ENCODE measurements at regions not wholly inside any gene's neighbourhood (a gene's known extent, or its start where the extent isn't known, plus 50 kb on each side); places are given as distances from the start of the nearest gene placed in this dataset.

GRCh38 chr20:29763821-29764511, 1493.5 kb upstream of the DEFB115 start:
- DNase-seq (ENCODE audit: low spot score): no peak
- peaks cover 0 to 2% (median 0%) of the 10 kb centered on the region in 4 donors for H3K9me3 ChIP-seq (ENCODE audit: control insufficient read depth in 4 of 4, low read length in 3 of 4)
- no peak for TF ChIP-seq HNF4G (IDR thresholded peaks at IDR 0.05)
- no peak for TF ChIP-seq EGR1 (IDR thresholded peaks at IDR 0.05; ENCODE audit: low read depth in 2 of 2)
- TF ChIP-seq CTCF (IDR thresholded peaks at IDR 0.05; ENCODE audit: low read depth, low read length, missing input control): no peak
- TF ChIP-seq FOXA1 (IDR thresholded peaks at IDR 0.05): no peak
- no peak for TF ChIP-seq MAX (IDR thresholded peaks at IDR 0.05)
- no peak for TF ChIP-seq NR2F2 (IDR thresholded peaks at IDR 0.05)
- TF ChIP-seq SP1 (IDR thresholded peaks at IDR 0.05): no peak
- no peak for TF ChIP-seq HNF4A (conservative IDR thresholded peaks at IDR 0.05)
- TF ChIP-seq YY1 (IDR thresholded peaks at IDR 0.05): no peak
- TF ChIP-seq RXRA (IDR thresholded peaks at IDR 0.05): no peak
- no peak for TF ChIP-seq RAD21 (IDR thresholded peaks at IDR 0.05)
- no peak for TF ChIP-seq JUND (IDR thresholded peaks at IDR 0.05)
- TF ChIP-seq FOXA2 (IDR thresholded peaks at IDR 0.05): no peak
- TF ChIP-seq ZBTB33 (IDR thresholded peaks at IDR 0.05): no peak
- TF ChIP-seq REST (IDR thresholded peaks at IDR 0.05): no peak
- no peak for TF ChIP-seq ATF3 (IDR thresholded peaks at IDR 0.05)
- no peak overlapping the region for H3K9ac ChIP-seq (ENCODE audit: low read depth in 1 of 2, low read length in 2 of 2)
- no peak overlapping the region for H3K27ac ChIP-seq (ENCODE audit: low read depth in 1 of 2, low read length in 2 of 2)
- H3K36me3 ChIP-seq (ENCODE audit: control insufficient read depth in 4 of 4, insufficient read depth in 3 of 4, low read depth in 1 of 4, low read length in 3 of 4): no peaks in the 10 kb centered on the region
- WGBS: 37% methylated on average over 29 of the region's 29 CpGs
- H3K4me3 ChIP-seq (ENCODE audit: low read depth in 1 of 3, low read length in 3 of 3): no peak overlapping the region
- H3K27me3 ChIP-seq (ENCODE audit: control insufficient read depth in 4 of 4, insufficient read depth in 4 of 4, low read length in 3 of 4): no peaks in the 10 kb centered on the region
- no peaks in the 10 kb centered on the region for H3K4me1 ChIP-seq (ENCODE audit: control insufficient read depth in 4 of 4, insufficient read depth in 4 of 4, low read length in 3 of 4)

Measured in liver (tissue), 8 donors.